Activated T-helper 1 cell treated with anti-CD3 and anti-CD28 coated beads, Interleukin-12 subunit alpha, Interleukin-12 subunit beta, Interleukin-2, Interleukin-4 antibody, amounts not matched to agents 30 ng/mL and 10 ng/mL and 1 ng/mL, durations not matched to agents 14 hours and 24 hours and 36 hours (primary cell): ENCODE measurements at regions not wholly inside any gene's neighbourhood (a gene's known extent, or its start where the extent isn't known, plus 50 kb on each side); places are given as distances from the start of the nearest gene placed in this dataset.
"Not testable (repeated sequence)": the region's sequence is repeated elsewhere in the genome, so short reads cannot be mapped to it uniquely, and the experiment has no call there.

Source experiments
- DNase-seq: peaks from one replicate; pipeline ENCODE4 v3.0.0; 2021; ENCODE audit warnings: low spot score
- H3K27ac Mint-ChIP-seq: one replicate; pipeline ENCODE4 v1.8.0; 2021; ENCODE audit warnings: mild to moderate bottlenecking, mixed read lengths
- H3K27me3 Mint-ChIP-seq: one replicate; pipeline ENCODE4 v1.8.0; 2022; ENCODE audit warnings: mild to moderate bottlenecking, moderate library complexity, mixed read lengths; ENCODE audit not compliant: insufficient read depth
- H3K36me3 Mint-ChIP-seq: one replicate; pipeline ENCODE4 v1.8.0; 2021; ENCODE audit warnings: low read depth, mixed read lengths
- H3K4me1 Mint-ChIP-seq: one replicate; pipeline ENCODE4 v1.8.0; 2021; ENCODE audit warnings: low read depth, mixed read lengths
- H3K4me3 Mint-ChIP-seq: one replicate; pipeline ENCODE4 v1.8.0; 2021; ENCODE audit warnings: mild to moderate bottlenecking, moderate library complexity, mixed read lengths
- H3K9me3 Mint-ChIP-seq: one replicate; pipeline ENCODE4 v1.8.0; 2021; ENCODE audit warnings: mixed read lengths
- intact Hi-C: fragments of 100-400 bp; cut with micrococcal nuclease; formaldehyde crosslinking; loops from one replicate; pipeline ENCODE4 v1.15.1; 2024

DNA sequence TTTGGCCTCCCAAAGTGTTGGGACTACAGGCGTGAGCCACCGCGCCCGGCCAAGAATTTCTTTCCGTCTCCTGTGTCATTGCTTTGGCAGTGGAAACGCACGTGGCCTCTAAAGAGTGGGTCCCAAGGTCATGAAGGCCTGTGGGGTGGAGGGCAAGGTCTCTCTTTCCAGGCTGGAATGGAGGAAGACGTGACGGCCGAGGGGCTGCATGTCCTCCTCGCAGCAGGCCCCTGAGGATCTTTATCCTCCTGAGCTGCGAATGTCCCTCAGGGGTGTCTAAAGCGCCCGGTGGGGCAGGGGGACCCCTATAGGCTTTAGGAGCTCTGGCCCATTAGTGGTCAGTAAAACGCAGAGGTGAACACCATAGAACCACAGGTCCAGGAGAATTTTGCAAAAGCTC lies 118.5 kb downstream of the CCDC74A start:
- intact Hi-C loops, H3K9me3 Mint-ChIP-seq, H3K27ac Mint-ChIP-seq, H3K36me3 Mint-ChIP-seq, H3K4me1 Mint-ChIP-seq, DNase-seq, H3K4me3 Mint-ChIP-seq: not testable (repeated sequence)
- peaks cover 27% of the 10 kb centered on the region for H3K27me3 Mint-ChIP-seq

DNA sequence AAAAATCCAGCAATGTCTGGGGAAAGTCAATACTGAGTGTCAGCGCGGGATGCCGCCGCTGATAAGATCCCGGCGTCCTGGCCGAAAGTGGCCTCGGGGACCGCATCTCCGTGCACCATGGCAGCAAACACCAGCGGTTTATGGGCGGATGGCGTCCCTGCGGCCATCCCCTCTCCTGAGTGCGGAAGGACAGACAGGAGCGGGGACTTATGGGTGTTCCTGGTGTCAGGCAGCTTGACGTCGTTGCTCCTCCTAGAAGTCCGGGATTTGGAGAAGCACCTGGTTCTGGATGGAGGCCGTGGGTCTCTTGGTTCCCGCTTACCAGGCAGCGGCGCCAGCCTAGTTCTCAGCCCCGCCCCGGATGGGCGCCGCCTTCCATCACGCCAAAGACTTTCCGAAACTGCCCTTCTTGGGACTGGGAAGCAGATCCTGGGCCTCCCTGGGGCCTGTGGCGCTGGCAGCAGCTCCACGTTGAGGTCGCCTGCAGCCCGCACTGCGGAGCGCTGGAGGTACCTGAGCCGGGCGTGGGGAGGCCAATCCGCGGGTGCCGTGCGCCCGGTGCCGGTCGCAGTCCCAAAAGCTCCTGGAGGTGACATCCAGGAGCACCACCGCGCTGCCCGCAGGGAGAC lies 119.1 kb downstream of the CCDC74A start:
- Mint-ChIP-seq H3K27me3 (peaks cover 23% of the 10 kb centered on the region), H3K9me3 (no peaks in the 10 kb centered on the region), H3K4me3 (no peak overlapping the region), H3K27ac (no peak overlapping the region), H3K4me1 (no peaks in the 10 kb centered on the region), H3K36me3 (no peaks in the 10 kb centered on the region)
- intact Hi-C loops = no loop called here
- DNase-seq = no peak

DNA sequence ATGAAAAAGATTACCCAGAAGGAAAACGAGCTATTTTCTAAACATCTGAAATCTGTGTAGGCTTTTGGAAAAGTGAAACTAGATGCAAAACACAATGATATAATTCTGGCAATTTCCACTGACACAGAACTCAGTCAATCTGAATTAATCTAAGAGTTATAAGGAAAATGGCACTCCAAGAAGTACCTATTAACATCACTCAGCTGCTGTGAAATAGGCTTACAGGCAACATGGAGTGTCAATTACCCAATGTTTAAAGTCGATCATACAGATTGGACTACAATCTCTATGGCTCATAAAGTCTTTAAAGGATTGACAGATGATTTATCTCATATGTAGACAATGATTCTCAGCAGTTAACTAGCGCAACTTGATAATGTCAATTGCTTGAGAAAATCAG lies 120.9 kb downstream of the CCDC74A start:
- H3K27me3 Mint-ChIP-seq = peaks cover 23% of the 10 kb centered on the region
- not testable (repeated sequence) for H3K4me3 Mint-ChIP-seq, H3K36me3 Mint-ChIP-seq

DNA sequence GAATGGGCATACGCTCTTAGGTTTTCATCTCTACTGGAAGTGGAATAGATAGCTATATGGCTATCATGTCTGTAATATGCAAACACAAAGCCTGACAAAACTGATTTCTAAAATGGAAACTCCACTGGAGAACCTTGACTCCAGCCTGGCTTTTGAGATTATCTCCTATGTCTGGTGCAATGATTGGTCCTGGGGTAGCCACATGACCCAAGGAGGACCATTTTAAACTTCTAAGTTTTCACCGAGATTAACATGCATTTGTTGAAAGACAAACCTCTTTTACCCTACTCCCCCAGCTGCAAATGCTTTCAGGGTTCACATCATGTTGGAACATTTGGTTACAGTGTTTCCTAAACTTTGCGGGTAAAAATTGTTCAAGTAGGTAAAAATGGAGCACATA lies 124.6 kb downstream of the CCDC74A start:
- H3K4me3 Mint-ChIP-seq, intact Hi-C loops: not testable (repeated sequence)

More for the DNA sequence above, 120.9 kb downstream of the CCDC74A start:
- H3K27ac Mint-ChIP-seq, DNase-seq, intact Hi-C loops, H3K9me3 Mint-ChIP-seq, H3K4me1 Mint-ChIP-seq: not testable (repeated sequence)

DNA sequence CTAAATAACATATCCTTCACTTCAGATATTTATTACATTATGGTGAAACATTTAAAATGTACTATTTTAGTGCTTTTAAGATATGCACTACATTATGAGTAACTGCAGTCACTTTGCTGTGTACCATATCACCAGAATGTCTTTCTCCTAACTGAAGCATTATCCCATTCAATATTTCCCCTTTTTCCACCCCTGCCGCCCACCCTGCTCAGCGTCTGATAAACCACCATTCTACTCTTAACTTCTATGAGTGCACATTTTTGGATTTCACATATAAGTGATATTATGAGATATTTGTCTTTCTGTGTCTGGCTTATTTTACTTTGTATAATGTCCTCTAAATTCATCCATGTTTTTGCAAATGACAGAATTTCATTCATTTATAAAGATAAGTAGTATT lies 126.4 kb downstream of the CCDC74A start:
- H3K27ac Mint-ChIP-seq, H3K9me3 Mint-ChIP-seq: not testable (repeated sequence)
- peaks cover 21% of the 10 kb centered on the region for H3K27me3 Mint-ChIP-seq

More for the DNA sequence above, 124.6 kb downstream of the CCDC74A start:
- not testable (repeated sequence) for H3K9me3 Mint-ChIP-seq, H3K27ac Mint-ChIP-seq, H3K4me1 Mint-ChIP-seq, DNase-seq, H3K36me3 Mint-ChIP-seq
- peaks cover 28% of the 10 kb centered on the region for H3K27me3 Mint-ChIP-seq

DNA sequence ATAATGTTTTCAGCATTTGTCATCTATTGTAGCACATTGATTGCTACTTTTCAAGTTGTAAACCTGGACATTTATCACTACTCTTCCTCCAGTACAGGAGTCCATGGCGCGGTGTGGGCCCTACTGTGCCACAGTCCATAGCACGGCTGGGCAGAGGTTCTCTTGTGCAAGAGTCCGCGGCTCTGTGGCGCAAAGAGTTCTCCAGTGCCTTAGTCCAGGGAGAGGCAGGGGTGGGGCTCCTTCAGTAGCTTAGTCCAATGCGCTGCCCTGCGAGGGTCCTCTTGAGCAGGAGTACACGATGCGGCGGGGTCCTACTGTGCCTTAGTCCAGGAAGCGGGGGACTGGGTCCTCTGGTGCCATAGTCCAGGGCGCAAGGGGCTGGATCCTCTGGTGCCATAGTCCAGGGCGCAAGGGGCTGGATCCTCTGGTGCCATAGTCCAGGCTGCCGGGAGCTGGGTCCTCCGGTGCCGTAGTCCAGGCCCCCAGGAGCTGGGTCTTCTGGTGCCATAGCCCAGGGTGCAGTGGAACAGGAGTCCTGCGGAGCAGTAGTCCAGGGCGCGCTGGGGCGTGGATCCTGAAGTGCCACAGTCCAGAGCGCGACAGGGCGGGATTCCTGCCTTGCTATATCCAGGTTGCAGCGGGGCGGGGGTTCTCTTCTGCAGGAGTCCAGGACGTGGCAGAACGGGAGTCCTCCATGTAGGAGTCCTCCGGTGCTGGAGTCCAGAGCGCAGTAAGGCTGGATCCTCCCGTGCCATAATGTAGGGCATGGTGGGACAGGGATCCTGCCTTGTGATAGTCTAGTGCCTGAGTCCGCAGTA lies 129.3 kb downstream of the CCDC74A start:
- Mint-ChIP-seq H3K9me3 (no peaks in the 10 kb centered on the region), H3K4me3 (no peak overlapping the region), H3K27me3 (peaks cover 15% of the 10 kb centered on the region), H3K36me3 (no peaks in the 10 kb centered on the region), H3K4me1 (no peaks in the 10 kb centered on the region), H3K27ac (no peak overlapping the region)
- DNase-seq = no peak
- intact Hi-C loops = no loop called here

More for the DNA sequence above, 126.4 kb downstream of the CCDC74A start:
- intact Hi-C loops, H3K4me3 Mint-ChIP-seq, H3K36me3 Mint-ChIP-seq, H3K4me1 Mint-ChIP-seq, DNase-seq: not testable (repeated sequence)

DNA sequence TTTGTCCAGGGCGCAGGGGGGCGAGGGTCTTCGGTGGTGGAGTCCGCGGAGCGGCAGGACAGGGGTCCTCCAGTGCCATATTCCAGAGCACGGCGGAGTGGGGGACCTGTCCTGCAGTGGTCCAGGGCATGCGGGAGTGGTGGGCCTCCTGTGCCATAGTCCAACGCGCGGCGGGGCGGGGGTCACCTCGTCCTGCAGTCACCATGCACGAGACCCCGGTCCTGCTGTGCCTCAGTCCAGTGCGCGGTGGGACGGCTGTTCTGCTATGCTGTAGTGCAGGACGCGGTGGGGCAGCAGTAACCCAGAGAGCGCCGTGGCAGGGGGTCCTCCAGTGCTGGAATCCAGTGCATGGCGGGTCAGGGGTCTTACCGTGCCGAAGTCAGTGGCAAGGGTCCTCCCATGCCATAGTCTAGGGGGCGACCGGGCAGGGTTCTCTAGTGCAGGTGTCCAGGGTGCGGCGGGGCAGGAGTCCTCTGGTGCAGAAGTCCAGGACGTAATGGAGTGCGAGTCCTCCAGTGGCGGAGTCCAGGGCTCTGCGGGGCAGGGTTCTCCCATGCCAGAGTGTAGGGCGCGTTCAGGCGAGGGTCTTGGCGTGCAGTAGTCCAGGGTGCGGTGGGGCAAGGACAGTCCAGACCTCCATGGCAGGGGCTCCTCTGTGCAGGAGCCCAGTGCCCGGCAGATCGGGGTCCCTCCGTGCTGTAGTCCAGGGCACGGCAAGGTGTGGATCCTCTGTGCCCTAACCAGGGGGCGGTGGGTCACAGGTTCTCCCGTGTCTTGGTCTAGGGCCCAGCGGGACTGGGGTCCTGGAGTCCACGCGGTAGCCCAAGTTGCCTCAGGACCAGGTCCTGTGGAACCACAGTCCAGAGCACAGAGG lies 130.4 kb downstream of the CCDC74A start:
- Mint-ChIP-seq H3K4me1 (no peaks in the 10 kb centered on the region), H3K27me3 (peaks cover 15% of the 10 kb centered on the region), H3K4me3 (no peak overlapping the region), H3K27ac (no peak overlapping the region), H3K9me3 (no peaks in the 10 kb centered on the region), H3K36me3 (no peaks in the 10 kb centered on the region)
- DNase-seq = no peak
- intact Hi-C loops = no loop called here

DNA sequence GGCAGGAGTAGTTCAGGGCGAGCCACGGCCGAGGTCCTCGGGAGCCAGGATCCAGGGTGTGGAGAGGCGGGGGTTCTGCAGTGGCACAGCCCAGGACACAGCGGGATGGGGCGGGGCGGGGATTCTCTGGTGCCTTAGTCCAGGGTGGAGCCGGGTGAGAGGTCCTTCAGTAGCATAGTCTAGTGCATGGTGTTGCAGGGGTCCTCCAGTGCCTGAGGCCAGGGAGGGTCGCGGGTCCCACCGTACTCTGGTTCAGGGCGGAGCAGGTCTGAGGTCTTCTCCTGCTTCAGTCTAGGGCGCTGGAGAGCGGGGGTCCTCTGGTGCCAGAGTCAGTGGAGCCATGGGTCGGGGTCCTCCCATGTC lies 131.1 kb downstream of the CCDC74A start:
- Mint-ChIP-seq H3K4me1 (no peaks in the 10 kb centered on the region), H3K36me3 (no peaks in the 10 kb centered on the region), H3K27me3 (peaks cover 19% of the 10 kb centered on the region), H3K27ac (no peak overlapping the region), H3K4me3 (no peak overlapping the region), H3K9me3 (no peaks in the 10 kb centered on the region)
- no peak for DNase-seq
- intact Hi-C loops = no loop called here

DNA sequence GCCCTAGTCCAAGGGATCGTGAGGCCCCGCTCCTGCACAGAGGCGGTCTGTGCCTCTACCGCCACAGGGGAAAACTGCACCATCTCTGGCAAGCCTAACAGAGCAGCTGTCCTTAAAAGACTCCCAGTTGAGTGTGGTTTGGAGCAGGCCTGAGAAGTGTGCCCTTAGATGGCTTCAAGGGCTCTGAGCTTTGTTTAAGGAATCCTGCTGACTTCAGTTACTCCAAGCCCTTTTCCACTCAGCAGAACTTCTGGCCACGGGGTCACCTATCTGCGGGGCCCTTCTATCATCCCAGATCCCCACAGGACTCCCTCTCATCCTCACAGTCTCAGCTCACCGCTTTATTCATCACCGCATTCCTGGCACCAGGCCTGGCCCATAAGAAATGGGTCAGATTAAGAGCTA lies 131.5 kb downstream of the CCDC74A start:
- H3K36me3 Mint-ChIP-seq = no peaks in the 10 kb centered on the region
- no peaks in the 10 kb centered on the region for H3K4me1 Mint-ChIP-seq
- H3K27ac Mint-ChIP-seq = no peak overlapping the region
- no peak for DNase-seq
- intact Hi-C loops = no loop called here
- H3K27me3 Mint-ChIP-seq = peaks cover 17% of the 10 kb centered on the region
- H3K9me3 Mint-ChIP-seq = no peaks in the 10 kb centered on the region
- H3K4me3 Mint-ChIP-seq = no peak overlapping the region

DNA sequence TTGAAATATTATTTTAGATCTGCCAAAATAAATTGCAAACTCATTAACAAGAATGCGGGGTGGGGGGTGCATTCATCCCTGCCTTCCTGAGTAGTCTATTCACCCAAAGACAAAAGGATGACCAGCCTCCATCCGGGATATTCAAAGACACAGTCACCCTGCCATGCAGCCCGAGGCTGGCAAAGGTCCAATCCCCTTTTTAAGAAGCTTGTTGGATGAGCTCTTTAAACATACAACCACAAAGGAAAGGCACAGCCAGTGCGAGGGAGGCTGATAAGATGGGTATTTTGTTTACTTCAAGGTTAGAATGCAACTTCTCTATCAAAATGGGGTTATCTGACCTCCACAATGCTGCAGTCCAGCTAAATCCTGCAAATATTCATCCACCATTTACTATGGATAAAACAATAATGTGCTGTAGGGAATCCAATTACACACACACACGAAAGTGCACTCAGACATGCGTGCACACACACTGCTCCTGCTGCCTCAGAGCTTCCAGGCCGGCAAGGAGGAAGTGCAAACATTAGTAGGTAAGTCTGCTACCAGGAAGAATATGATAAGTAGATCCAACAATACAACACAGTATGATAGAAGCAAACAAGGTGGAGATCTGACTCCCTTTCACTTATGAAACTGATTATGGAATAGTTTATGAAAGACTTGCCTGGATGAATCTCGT lies 133.6 kb downstream of the CCDC74A start:
- H3K27ac Mint-ChIP-seq, H3K9me3 Mint-ChIP-seq, H3K36me3 Mint-ChIP-seq, H3K4me3 Mint-ChIP-seq, DNase-seq, H3K4me1 Mint-ChIP-seq, intact Hi-C loops: not testable (repeated sequence)
- peaks cover 21% of the 10 kb centered on the region for H3K27me3 Mint-ChIP-seq

DNA sequence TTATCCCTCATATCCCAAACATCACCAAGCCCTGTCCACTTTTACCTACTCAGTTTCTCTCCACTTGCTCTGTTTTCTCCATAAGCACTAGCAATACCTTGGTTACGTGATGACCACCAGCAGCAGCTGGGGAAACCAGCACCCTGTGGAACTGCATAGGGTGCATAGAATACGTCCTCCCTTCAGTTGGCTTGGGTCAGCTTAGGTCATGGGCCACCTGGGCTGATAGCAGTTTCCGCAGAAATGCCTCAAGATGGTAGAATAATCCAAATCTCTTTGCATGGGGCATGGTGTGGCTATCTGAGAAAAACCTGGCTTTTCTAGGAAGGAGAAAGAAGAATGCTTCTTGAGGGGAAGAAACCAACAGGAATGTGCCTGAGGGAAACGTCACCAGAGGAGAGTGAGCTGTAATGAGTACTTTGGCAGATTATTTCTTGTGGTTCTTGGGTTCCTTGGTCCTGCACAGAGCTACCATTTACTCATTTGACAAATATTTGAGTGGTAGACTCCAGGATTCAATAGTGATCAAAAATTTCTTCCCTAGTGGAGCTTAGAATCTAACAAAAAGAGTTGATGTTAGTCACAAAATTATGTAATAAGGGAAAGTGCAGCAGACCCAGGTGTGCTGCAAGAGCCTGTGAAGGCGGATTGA lies 134.3 kb downstream of the CCDC74A start:
- peaks cover 21% of the 10 kb centered on the region for H3K27me3 Mint-ChIP-seq
- intact Hi-C loops, DNase-seq, H3K36me3 Mint-ChIP-seq, H3K4me3 Mint-ChIP-seq, H3K27ac Mint-ChIP-seq, H3K9me3 Mint-ChIP-seq, H3K4me1 Mint-ChIP-seq: not testable (repeated sequence)

DNA sequence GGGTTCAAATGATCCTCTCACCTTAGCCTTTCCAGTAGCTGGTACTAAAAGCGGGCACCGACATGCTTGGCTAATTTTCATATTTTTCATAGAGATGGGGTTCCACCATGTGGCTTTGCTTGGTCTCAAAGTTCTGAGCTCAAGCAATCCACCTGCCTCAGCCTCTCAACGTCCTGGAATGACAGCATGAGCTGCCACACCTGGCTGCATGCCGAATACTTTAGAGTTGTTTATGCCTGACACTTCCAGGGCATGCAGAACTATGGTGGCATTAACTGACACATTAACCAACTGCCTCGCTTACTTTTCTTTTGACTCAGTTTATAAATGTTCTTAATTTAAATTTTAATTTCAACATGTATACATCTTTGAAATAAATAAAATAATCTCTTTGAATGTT lies 135.8 kb downstream of the CCDC74A start:
- intact Hi-C loops, H3K9me3 Mint-ChIP-seq, H3K36me3 Mint-ChIP-seq, H3K27ac Mint-ChIP-seq, H3K4me3 Mint-ChIP-seq, H3K4me1 Mint-ChIP-seq, DNase-seq: not testable (repeated sequence)
- peaks cover 21% of the 10 kb centered on the region for H3K27me3 Mint-ChIP-seq
